Adrenal gland (tissue), 5 donors: ENCODE measurements at regions not wholly inside any gene's neighbourhood (a gene's known extent, or its start where the extent isn't known, plus 50 kb on each side); places are given as distances from the start of the nearest gene placed in this dataset.

Source experiments
- POLR2A ChIP-seq, 2 donors: fragments of 450-650 bp; IDR thresholded peaks; one replicate each; pipeline ENCODE4 v1.6.1; 2017; ENCODE audit warnings: antibody characterized with exemption in 2 of 2, mild to moderate bottlenecking in 2 of 2, moderate library complexity in 1 of 2
- TF ChIP-seq, protein P1 (sequence below), 6 experiments: fragments of 450-650 bp in 4 of 6; fragments of 200-600 bp in 2 of 6; sonication (generic) in 1 of 6; IDR thresholded peaks; 1 replicate in 5 of 6; 2 replicates in 1 of 6; pipeline versions ENCODE4 v1.5.1 to v1.8.0; 2016 to 2021; ENCODE audit warnings: antibody characterized with exemption in 6 of 6, mild to moderate bottlenecking in 2 of 6, moderate library complexity in 1 of 6
- donor health status: DM: no; HTN: no; CAD: no.

DNA sequence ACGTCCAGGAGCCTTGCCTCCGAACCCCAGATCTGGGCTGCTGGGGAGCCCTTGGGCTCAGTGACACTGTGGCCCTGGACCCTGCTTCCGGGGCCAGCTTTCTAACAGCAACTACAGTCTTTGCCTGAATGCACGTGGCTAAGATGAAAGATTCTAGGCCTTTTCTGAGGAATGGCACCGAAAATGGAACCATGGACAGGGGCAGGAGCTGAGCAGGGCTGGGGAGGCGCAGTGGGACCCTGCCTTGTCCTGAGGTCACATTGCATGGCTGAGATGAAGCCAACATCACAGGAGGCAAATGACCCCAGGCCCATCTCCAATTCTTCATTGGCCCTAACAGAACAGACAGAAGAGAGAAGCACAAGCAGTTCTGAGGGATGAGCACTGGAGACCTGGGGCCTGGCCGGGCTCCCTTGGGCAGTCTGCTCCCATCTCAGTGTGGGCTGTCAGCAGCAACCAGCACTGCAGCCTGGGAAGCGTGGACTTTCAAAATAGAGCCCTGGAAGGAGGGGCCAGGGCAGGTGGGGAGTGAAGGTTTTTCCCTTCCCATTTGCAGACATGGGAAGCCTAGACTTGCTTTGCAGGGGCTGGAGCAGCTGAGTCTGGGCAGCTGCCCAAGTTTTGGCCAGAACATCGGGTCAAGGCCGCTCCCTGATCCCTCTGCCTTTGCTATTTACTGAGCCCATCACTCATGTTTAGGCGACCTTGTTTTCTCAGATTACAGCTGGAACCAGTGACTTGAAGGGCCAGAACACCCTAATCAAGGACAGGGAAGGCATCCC is 114.4 kb upstream of the TCERG1L start:
- TF ChIP-seq, protein P1, sequence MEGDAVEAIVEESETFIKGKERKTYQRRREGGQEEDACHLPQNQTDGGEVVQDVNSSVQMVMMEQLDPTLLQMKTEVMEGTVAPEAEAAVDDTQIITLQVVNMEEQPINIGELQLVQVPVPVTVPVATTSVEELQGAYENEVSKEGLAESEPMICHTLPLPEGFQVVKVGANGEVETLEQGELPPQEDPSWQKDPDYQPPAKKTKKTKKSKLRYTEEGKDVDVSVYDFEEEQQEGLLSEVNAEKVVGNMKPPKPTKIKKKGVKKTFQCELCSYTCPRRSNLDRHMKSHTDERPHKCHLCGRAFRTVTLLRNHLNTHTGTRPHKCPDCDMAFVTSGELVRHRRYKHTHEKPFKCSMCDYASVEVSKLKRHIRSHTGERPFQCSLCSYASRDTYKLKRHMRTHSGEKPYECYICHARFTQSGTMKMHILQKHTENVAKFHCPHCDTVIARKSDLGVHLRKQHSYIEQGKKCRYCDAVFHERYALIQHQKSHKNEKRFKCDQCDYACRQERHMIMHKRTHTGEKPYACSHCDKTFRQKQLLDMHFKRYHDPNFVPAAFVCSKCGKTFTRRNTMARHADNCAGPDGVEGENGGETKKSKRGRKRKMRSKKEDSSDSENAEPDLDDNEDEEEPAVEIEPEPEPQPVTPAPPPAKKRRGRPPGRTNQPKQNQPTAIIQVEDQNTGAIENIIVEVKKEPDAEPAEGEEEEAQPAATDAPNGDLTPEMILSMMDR (IDR thresholded peaks at IDR 0.05) = no peak
- no peak for TF ChIP-seq POLR2A (IDR thresholded peaks at IDR 0.05)
